ENCODE measurements at regions not wholly inside any gene's neighbourhood (a gene's known extent, or its start where the extent isn't known, plus 50 kb on each side); places are given as distances from the start of the nearest gene placed in this dataset.
"Not testable (repeated sequence)": the region's sequence is repeated elsewhere in the genome, so short reads cannot be mapped to it uniquely, and the experiment has no call there.

GRCh38 chr14:55847766-55848165 lies 267.8 kb downstream of the KTN1 start:
- peak; percentile 34 for DNase-seq (ENCODE audit: low read depth)

- DNase-seq (ENCODE audit: low read depth): no peak
Observed at GRCh38 chr14:55848964-55849363, 269.0 kb downstream of the KTN1 start.

GRCh38 chr14:55849833-55850232 lies 268.4 kb upstream of the PELI2 start:
- no peak for DNase-seq (ENCODE audit: low read depth)

GRCh38 chr14:55850825-55851241 lies 267.4 kb upstream of the PELI2 start:
- peak; percentile 68 for DNase-seq (ENCODE audit: low read depth)

GRCh38 chr14:55851301-55851700 lies 266.9 kb upstream of the PELI2 start:
- no peak for DNase-seq (ENCODE audit: low read depth)

- no peak for DNase-seq (ENCODE audit: low read depth)
Observed at GRCh38 chr14:55851961-55852360, 266.2 kb upstream of the PELI2 start.

- no peak for DNase-seq (ENCODE audit: low read depth)
Observed at GRCh38 chr14:55855751-55856150, 262.5 kb upstream of the PELI2 start.

GRCh38 chr14:55858604-55859003 lies 259.6 kb upstream of the PELI2 start:
- no peak for DNase-seq (ENCODE audit: low read depth)

- DNase-seq (ENCODE audit: low read depth): not testable (repeated sequence)
Observed at GRCh38 chr14:55861561-55861960, 256.6 kb upstream of the PELI2 start.

- DNase-seq (ENCODE audit: low read depth): no peak
Observed at GRCh38 chr14:55864890-55865655, 253.1 kb upstream of the PELI2 start.

GRCh38 chr14:55867311-55867710 lies 250.9 kb upstream of the PELI2 start:
- DNase-seq (ENCODE audit: low read depth): no peak

GRCh38 chr14:55867719-55868118 lies 250.5 kb upstream of the PELI2 start:
- DNase-seq (ENCODE audit: low read depth): no peak

GRCh38 chr14:55869397-55870049 lies 248.7 kb upstream of the PELI2 start:
- no peak for DNase-seq (ENCODE audit: low read depth)

- no peak for DNase-seq (ENCODE audit: low read depth)
Observed at GRCh38 chr14:55873169-55873568, 245.0 kb upstream of the PELI2 start.

- no peak for DNase-seq (ENCODE audit: low read depth)
Observed at GRCh38 chr14:55874785-55875184, 243.4 kb upstream of the PELI2 start.

GRCh38 chr14:55877942-55878341 lies 240.3 kb upstream of the PELI2 start:
- DNase-seq (ENCODE audit: low read depth): no peak

GRCh38 chr14:55881577-55882241 lies 236.5 kb upstream of the PELI2 start:
- peak; percentile 38 for DNase-seq (ENCODE audit: low read depth)

GRCh38 chr14:55884819-55885218 lies 233.4 kb upstream of the PELI2 start:
- no peak for DNase-seq (ENCODE audit: low read depth)

- no peak for DNase-seq (ENCODE audit: low read depth)
Observed at GRCh38 chr14:55889124-55889523, 229.1 kb upstream of the PELI2 start.

GRCh38 chr14:55891692-55892091 lies 226.5 kb upstream of the PELI2 start:
- no peak for DNase-seq (ENCODE audit: low read depth)

GRCh38 chr14:55892906-55893305 lies 225.3 kb upstream of the PELI2 start:
- DNase-seq (ENCODE audit: low read depth): no peak

- no peak for DNase-seq (ENCODE audit: low read depth)
Observed at GRCh38 chr14:55893705-55894104, 224.5 kb upstream of the PELI2 start.

- no peak for DNase-seq (ENCODE audit: low read depth)
Observed at GRCh38 chr14:55897031-55897430, 221.2 kb upstream of the PELI2 start.
